Loucy (cell line): ENCODE measurements at regions not wholly inside any gene's neighbourhood (a gene's known extent, or its start where the extent isn't known, plus 50 kb on each side); places are given as distances from the start of the nearest gene placed in this dataset.

Experiments
- EZH2phosphoT487 ChIP-seq: fragments of 200-600 bp; IDR thresholded peaks from 2 replicates; pipeline ENCODE4 v1.6.1; 2018; ENCODE audit warnings: antibody characterized with exemption, mild to moderate bottlenecking, moderate library complexity, borderline replicate concordance
- TF ChIP-seq, protein P1 (sequence below): fragments of 200-600 bp; sonication (generic); conservative IDR thresholded peaks from 2 replicates; pipeline ENCODE4 v1.5.1; 2014; ENCODE audit warnings: mild to moderate bottlenecking, antibody characterized with exemption, low read length

GRCh38 chr4:103370336-103370735 lies 172.2 kb upstream of the CENPE start:
- TF ChIP-seq, protein P1, sequence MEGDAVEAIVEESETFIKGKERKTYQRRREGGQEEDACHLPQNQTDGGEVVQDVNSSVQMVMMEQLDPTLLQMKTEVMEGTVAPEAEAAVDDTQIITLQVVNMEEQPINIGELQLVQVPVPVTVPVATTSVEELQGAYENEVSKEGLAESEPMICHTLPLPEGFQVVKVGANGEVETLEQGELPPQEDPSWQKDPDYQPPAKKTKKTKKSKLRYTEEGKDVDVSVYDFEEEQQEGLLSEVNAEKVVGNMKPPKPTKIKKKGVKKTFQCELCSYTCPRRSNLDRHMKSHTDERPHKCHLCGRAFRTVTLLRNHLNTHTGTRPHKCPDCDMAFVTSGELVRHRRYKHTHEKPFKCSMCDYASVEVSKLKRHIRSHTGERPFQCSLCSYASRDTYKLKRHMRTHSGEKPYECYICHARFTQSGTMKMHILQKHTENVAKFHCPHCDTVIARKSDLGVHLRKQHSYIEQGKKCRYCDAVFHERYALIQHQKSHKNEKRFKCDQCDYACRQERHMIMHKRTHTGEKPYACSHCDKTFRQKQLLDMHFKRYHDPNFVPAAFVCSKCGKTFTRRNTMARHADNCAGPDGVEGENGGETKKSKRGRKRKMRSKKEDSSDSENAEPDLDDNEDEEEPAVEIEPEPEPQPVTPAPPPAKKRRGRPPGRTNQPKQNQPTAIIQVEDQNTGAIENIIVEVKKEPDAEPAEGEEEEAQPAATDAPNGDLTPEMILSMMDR = no peak
- TF ChIP-seq EZH2phosphoT487 = no peak
